ENCODE measurements at regions not wholly inside any gene's neighbourhood (a gene's known extent, or its start where the extent isn't known, plus 50 kb on each side); places are given as distances from the start of the nearest gene placed in this dataset.

DNA sequence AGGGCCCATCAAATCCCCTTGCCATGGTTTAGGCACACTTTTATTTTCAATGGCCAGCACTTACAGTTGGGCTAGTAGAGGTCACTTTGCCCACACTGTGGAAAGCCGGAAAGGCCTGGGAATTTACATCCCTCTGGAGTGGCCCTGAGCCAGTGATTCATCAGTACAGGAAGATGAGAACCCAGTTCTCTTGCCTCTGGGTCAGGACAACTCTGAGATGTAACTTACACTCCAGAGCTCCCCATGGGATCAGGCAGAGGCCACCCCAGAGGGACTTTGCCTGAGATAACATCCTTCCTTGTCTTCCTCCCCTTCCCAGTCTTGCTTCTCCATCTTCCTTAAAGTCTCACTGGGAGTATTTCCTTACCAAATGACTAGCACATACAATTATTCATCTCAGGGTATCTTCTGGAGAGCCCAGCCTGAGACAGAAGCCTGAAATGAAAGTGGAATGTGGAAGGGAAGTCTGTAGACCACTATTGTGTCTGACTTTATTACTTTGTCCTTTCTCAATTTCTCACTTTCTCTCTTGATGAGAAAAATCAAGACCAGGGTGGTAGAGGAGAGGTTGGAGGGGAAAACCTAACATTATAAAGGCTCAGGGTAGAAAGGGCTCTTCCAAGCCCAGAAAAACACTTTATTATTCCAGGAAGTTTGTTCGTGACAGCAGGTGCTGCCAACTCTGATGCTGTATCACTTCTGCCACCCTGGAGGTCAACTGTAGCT, 220.8 kb downstream of the ZNF621 start:
- TF ChIP-seq CTCF (IDR thresholded peaks at IDR 0.05) (no peak), POLR2A (IDR thresholded peaks at IDR 0.05) (no peak), POLR2AphosphoS5 (IDR thresholded peaks at IDR 0.05) (no peak)

All from breast epithelium (tissue), 3 donors.